ENCODE measurements at regions not wholly inside any gene's neighbourhood (a gene's known extent, or its start where the extent isn't known, plus 50 kb on each side); places are given as distances from the start of the nearest gene placed in this dataset.

- TF ChIP-seq CTCF (IDR thresholded peaks at IDR 0.05; ENCODE audit: low read depth, low read length) (no peak), POLR2A (IDR thresholded peaks at IDR 0.05; ENCODE audit: extremely low read depth, insufficient read length) (no peak), MAX (IDR thresholded peaks at IDR 0.05; ENCODE audit: low read depth, low read length) (no peak)
These were observed 368.9 kb downstream of the COG6 start for GRCh38 chr13:40024204-40024966.

All from NB4 (cell line).